A673 (cell line): ENCODE measurements at regions not wholly inside any gene's neighbourhood (a gene's known extent, or its start where the extent isn't known, plus 50 kb on each side); places are given as distances from the start of the nearest gene placed in this dataset.
"Not testable (repeated sequence)": the region's sequence is repeated elsewhere in the genome, so short reads cannot be mapped to it uniquely, and the experiment has no call there.

Experiments
- CTCF ChIP-seq: fragments of 300-800, 200-600 bp; sonication (generic); conservative IDR thresholded peaks from 2 replicates; pipeline ENCODE4 v1.5.1; 2017; ENCODE audit warnings: low read depth, mild to moderate bottlenecking, antibody characterized with exemption, low read length, moderate library complexity, mixed read lengths
- EZH2 ChIP-seq: fragments of 200-600 bp; sonication (generic); IDR thresholded peaks from 2 replicates; pipeline ENCODE4 v1.6.1; 2017; ENCODE audit warnings: borderline replicate concordance, low read depth, mild to moderate bottlenecking, mixed read lengths, antibody characterized with exemption, low read length; ENCODE audit not compliant: poor library complexity, severe bottlenecking

GRCh38 chr2:189319424-189319823, 121.8 kb upstream of the WDR75 start:
- TF ChIP-seq CTCF, EZH2: not testable (repeated sequence)
